HEK293T (cell line): ENCODE measurements at regions not wholly inside any gene's neighbourhood (a gene's known extent, or its start where the extent isn't known, plus 50 kb on each side); places are given as distances from the start of the nearest gene placed in this dataset.

Source experiments
- CTCF ChIA-PET: fragments of 350-600 bp; formaldehyde crosslinking; extraction: SDS; loops from one replicate; lab custom pipeline; 2021; ENCODE audit warnings: antibody characterized with exemption, inconsistent platforms; lab: Yijun Ruan, JAX
- POLR2A ChIA-PET: fragments of 350-600 bp; formaldehyde crosslinking; extraction: SDS; loops from one replicate; lab custom pipeline; 2020; ENCODE audit warnings: antibody characterized with exemption, inconsistent platforms; lab: Yijun Ruan, JAX
- DNase-seq: peaks from one replicate; pipeline ENCODE4 v3.0.0; 2012; ENCODE audit warnings: mixed read lengths; ENCODE audit errors: extremely low spot score
- ARNT ChIP-seq: fragments of 450-650 bp; IDR thresholded peaks from 2 replicates; pipeline ENCODE4 v1.6.1; 2017; ENCODE audit warnings: mild to moderate bottlenecking
- BHLHE40 ChIP-seq: fragments of 450-650 bp; IDR thresholded peaks from 2 replicates; pipeline ENCODE4 v1.6.1; 2016; ENCODE audit warnings: mild to moderate bottlenecking, moderate library complexity, borderline replicate concordance
- CTBP1 ChIP-seq: fragments of 450-650 bp; IDR thresholded peaks from 2 replicates; pipeline ENCODE4 v1.6.1; 2016; ENCODE audit warnings: borderline replicate concordance
- ELF4 ChIP-seq: fragments of 450-650 bp; IDR thresholded peaks from 2 replicates; pipeline ENCODE4 v1.6.1; 2017; ENCODE audit warnings: antibody characterized with exemption
- FOXA1 ChIP-seq: fragments of 450-650 bp; IDR thresholded peaks from 2 replicates; pipeline ENCODE4 v1.6.1; 2016; ENCODE audit warnings: mild to moderate bottlenecking
- FOXK2 ChIP-seq: fragments of 450-650 bp; IDR thresholded peaks from 2 replicates; pipeline ENCODE4 v1.6.1; 2016; ENCODE audit warnings: mild to moderate bottlenecking
- FOXM1 ChIP-seq: fragments of 450-650 bp; IDR thresholded peaks from 2 replicates; pipeline ENCODE4 v1.6.1; 2017; ENCODE audit warnings: mild to moderate bottlenecking, borderline replicate concordance
- HDGF ChIP-seq: fragments of 450-650 bp; IDR thresholded peaks from 2 replicates; pipeline ENCODE4 v1.6.1; 2017; ENCODE audit warnings: antibody characterized with exemption, borderline replicate concordance
- L3MBTL2 ChIP-seq: fragments of 450-650 bp; conservative IDR thresholded peaks from 2 replicates; pipeline ENCODE4 v1.6.1; 2016; ENCODE audit warnings: mild to moderate bottlenecking
- LEF1 ChIP-seq: fragments of 450-650 bp; IDR thresholded peaks from 2 replicates; pipeline ENCODE4 v1.6.1; 2017; ENCODE audit warnings: mild to moderate bottlenecking, borderline replicate concordance
- NFRKB ChIP-seq: fragments of 450-650 bp; IDR thresholded peaks from 2 replicates; pipeline ENCODE4 v1.6.1; 2016; ENCODE audit warnings: mild to moderate bottlenecking, moderate library complexity
- SP1 ChIP-seq: fragments of 450-650 bp; IDR thresholded peaks from 2 replicates; pipeline ENCODE4 v1.6.1; 2017
- SUZ12 ChIP-seq: fragments of 450-650 bp; IDR thresholded peaks from 2 replicates; pipeline ENCODE4 v1.6.1; 2016; ENCODE audit warnings: mild to moderate bottlenecking
- TARDBP ChIP-seq: fragments of 450-650 bp; IDR thresholded peaks from 2 replicates; pipeline ENCODE4 v1.6.1; 2016
- ZNF384 ChIP-seq: fragments of 450-650 bp; IDR thresholded peaks from 2 replicates; pipeline ENCODE4 v1.6.1; 2016
- TF ChIP-seq, protein P1 (sequence below): fragments of 450-650 bp; IDR thresholded peaks from 2 replicates; pipeline ENCODE4 v1.6.1; 2016

DNA sequence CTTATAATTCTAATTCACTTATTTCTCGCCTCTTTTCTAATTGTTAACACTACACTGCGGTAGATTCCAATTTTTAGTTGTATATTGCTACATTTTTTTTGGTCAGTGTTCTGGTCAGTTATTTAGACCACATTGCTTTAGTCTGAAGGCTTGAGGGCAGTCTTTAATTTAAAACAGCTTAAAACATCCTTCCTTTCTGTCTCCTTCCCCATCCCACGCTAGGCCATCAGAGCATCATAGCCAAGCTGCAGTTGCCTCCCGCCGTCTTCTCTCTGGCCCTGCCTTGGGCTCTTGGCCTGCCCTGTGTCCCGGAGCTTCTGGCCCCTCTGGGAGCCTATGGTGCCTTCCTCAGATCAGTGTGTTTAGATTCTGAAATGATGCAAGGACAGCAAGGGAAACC lies 52.6 kb upstream of the GLI2 start:
- ChIA-PET CTCF (interaction anchor here (0.6 to 1.5 kb wide), 3 partner anchors 340 to 395 kb away, joined by 3 to 6 read pairs (median 5); no protein-coding TSS in a partner anchor), POLR2A (no interaction called here)
- TF ChIP-seq NFRKB (no peak), LEF1 (no peak), SP1 (no peak), FOXM1 (no peak), FOXA1 (no peak), FOXK2 (no peak), L3MBTL2 (no peak), CTBP1 (no peak), ARNT (no peak), HDGF (no peak), BHLHE40 (no peak), ZNF384 (no peak), SUZ12 (no peak), TARDBP (no peak), ELF4 (no peak)
- TF ChIP-seq, protein P1, sequence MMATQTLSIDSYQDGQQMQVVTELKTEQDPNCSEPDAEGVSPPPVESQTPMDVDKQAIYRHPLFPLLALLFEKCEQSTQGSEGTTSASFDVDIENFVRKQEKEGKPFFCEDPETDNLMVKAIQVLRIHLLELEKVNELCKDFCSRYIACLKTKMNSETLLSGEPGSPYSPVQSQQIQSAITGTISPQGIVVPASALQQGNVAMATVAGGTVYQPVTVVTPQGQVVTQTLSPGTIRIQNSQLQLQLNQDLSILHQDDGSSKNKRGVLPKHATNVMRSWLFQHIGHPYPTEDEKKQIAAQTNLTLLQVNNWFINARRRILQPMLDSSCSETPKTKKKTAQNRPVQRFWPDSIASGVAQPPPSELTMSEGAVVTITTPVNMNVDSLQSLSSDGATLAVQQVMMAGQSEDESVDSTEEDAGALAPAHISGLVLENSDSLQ: no peak
- DNase-seq: no peak

DNA sequence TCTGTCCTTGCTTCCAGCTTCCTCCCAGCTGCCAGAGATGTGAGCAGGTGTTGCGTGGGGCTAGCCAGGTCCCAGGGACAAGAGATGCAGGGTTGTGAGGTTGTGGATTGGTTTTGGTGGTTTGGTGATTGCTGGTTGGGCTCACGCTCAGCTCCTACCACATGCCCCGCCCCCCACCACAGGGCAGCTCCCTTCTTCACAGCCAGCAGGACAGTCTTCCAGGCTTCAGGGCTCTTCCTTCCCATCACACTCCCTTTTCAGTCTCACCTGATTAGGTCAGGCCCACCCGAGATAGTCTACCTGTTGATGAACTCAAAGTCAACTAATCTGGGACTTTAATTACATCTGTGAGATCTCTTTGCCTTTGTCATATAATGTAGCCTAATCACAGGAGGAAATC lies 52.0 kb upstream of the GLI2 start:
- no peak for TF ChIP-seq ELF4
- TF ChIP-seq FOXM1: no peak
- TF ChIP-seq, protein P1: no peak
- no peak for TF ChIP-seq SP1
- TF ChIP-seq HDGF: no peak
- TF ChIP-seq ARNT: no peak
- TF ChIP-seq BHLHE40: no peak
- ChIA-PET CTCF (interaction anchor here (0.6 to 1.5 kb wide), 4 partner anchors 8 to 394 kb away, joined by 3 to 6 read pairs (median 4); no protein-coding TSS in a partner anchor), POLR2A (no interaction called here)
- no peak for DNase-seq

DNA sequence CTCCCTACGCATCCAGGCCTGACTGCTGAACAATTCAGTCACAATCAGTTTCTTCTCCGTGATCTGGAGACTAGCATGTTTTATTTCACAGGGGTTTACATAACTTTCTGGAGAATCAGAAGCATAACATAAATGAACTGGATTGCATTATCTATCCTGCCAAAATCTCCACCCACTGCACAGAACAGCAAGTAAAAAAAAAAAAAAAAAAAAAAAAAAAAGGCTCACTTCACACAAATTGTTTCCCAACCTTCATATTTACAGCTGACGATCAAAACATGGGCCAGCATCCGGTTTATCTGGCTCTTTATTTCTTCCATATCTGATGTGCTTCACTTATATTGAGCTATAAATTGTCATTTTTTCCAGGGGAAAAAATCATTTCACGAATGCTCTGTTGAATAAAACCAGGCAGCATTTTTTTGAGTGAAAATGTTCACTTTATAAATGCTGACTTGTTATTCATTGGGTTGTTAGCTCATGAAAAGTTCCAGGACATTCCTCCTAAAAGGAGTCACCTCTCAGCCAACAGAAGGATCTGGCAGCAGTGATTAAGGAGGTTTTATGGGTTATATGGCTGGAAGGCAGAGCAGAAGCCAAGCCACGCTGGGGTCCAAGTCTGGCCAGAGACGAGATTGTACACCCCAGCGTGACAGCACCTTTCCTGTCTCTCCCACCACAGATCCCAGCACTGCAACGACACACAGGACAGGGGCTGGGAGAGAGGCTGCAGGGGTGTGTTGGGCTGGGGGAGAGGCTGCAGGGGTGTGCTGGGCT lies 51.2 kb upstream of the GLI2 start:
- ChIA-PET CTCF (interaction anchor here (1.0 to 1.1 kb wide), 2 partner anchors 9 to 74 kb away, joined by 3 read pairs; no protein-coding TSS in a partner anchor), POLR2A (interaction anchor here (1.1 kb wide), 1 partner anchor 390 kb away, joined by 3 read pairs; no protein-coding TSS in a partner anchor)
- no peak for TF ChIP-seq LEF1
- TF ChIP-seq ELF4: no peak
- TF ChIP-seq L3MBTL2: no peak
- TF ChIP-seq, protein P1: no peak
- TF ChIP-seq CTBP1: no peak
- no peak for TF ChIP-seq FOXM1
- no peak for TF ChIP-seq ARNT
- TF ChIP-seq TARDBP: no peak
- DNase-seq: no peak

DNA sequence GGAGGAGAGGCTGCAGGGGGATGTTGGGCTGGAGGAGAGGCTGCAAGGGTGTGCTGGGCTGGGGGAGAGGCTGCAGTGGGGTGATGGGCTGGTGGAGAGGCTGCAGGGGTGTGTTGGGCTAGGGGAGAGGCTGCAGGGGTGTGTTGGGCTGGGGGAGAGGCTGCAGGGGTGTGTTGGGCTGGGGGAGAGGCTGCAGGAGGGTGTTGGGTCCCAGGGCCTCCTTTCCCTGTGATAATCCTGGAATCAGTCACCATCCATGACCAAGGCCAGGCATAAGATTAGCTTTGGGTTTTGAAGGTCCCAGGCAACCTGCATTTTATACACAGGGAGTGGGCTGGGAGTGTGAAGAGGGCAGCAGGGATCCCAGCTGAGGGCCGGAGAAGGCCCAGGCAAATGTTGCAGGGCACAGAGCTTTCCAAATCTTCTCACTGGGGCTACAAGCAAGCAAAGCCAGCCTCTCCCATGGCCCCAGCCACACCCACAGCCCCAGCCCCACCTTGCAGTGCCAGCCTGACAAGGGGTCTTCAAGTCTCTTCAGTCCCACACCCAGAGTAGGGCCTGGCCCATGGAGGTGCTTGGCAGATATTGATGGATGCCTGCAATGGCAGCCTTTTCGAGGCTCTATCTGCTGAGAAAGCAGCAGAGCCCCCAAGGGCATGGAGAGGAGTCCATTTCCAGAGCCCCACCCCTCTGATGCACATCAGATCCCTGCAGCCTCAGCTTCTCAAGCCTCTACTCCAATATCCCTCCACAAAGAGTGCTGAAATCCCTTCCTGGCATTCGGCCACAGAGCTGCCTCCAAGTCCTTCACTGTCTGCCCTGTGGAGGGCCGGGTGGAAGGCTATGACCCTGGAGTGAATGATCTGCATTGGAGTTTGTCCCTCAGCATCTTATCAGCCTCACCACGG lies 50.3 kb upstream of the GLI2 start:
- TF ChIP-seq ZNF384 (no peak), NFRKB (no peak), SP1 (no peak), FOXA1 (no peak), BHLHE40 (no peak), L3MBTL2 (no peak)
- ChIA-PET CTCF (interaction anchor here (1.0 kb wide), 1 partner anchor 75 kb away, joined by 3 read pairs; no protein-coding TSS in a partner anchor), POLR2A (interaction anchor here (1.1 kb wide), 1 partner anchor 390 kb away, joined by 3 read pairs; no protein-coding TSS in a partner anchor)
- DNase-seq: no peak
